ENCODE measurements at regions not wholly inside any gene's neighbourhood (a gene's known extent, or its start where the extent isn't known, plus 50 kb on each side); places are given as distances from the start of the nearest gene placed in this dataset.

- no peaks in the 10 kb centered on the region for H3K9me3 ChIP-seq (ENCODE audit: control insufficient read depth in 1 of 2, low read length in 2 of 2)
- H3K27ac ChIP-seq (ENCODE audit: low read length): no peak overlapping the region
- no peak overlapping the region for H3K4me3 ChIP-seq (ENCODE audit: low read depth in 1 of 2, low read length in 2 of 2)
- H3K36me3 ChIP-seq (ENCODE audit: control insufficient read depth in 1 of 2, insufficient read depth in 2 of 2, low read length in 2 of 2): no peaks in the 10 kb centered on the region
- no peaks in the 10 kb centered on the region for H3K4me1 ChIP-seq (ENCODE audit: control insufficient read depth in 1 of 2, insufficient read depth in 2 of 2, low read length in 2 of 2)
- no peaks in the 10 kb centered on the region for H3K27me3 ChIP-seq (ENCODE audit: low read depth, low read length)
These were observed 247.9 kb upstream of the KIRREL3 start for GRCh38 chr11:127248476-127248875.

- Histone ChIP-seq H3K4me1 (ENCODE audit: control insufficient read depth in 1 of 2, insufficient read depth in 2 of 2, low read length in 2 of 2) (no peaks in the 10 kb centered on the region), H3K27me3 (ENCODE audit: low read depth, low read length) (no peaks in the 10 kb centered on the region), H3K36me3 (ENCODE audit: control insufficient read depth in 1 of 2, insufficient read depth in 2 of 2, low read length in 2 of 2) (no peaks in the 10 kb centered on the region), H3K4me3 (ENCODE audit: low read depth in 1 of 2, low read length in 2 of 2) (no peak overlapping the region), H3K9me3 (ENCODE audit: control insufficient read depth in 1 of 2, low read length in 2 of 2) (no peaks in the 10 kb centered on the region), H3K27ac (ENCODE audit: low read length) (no peak overlapping the region)
These were observed 246.8 kb upstream of the KIRREL3 start for GRCh38 chr11:127247261-127247851.

- H3K9me3 ChIP-seq (ENCODE audit: control insufficient read depth in 1 of 2, low read length in 2 of 2): no peaks in the 10 kb centered on the region
- H3K4me3 ChIP-seq (ENCODE audit: low read depth in 1 of 2, low read length in 2 of 2): no peak overlapping the region
- no peaks in the 10 kb centered on the region for H3K4me1 ChIP-seq (ENCODE audit: control insufficient read depth in 1 of 2, insufficient read depth in 2 of 2, low read length in 2 of 2)
- H3K27ac ChIP-seq (ENCODE audit: low read length): no peak overlapping the region
- no peaks in the 10 kb centered on the region for H3K27me3 ChIP-seq (ENCODE audit: low read depth, low read length)
- H3K36me3 ChIP-seq (ENCODE audit: control insufficient read depth in 1 of 2, insufficient read depth in 2 of 2, low read length in 2 of 2): no peaks in the 10 kb centered on the region
These were observed 242.1 kb upstream of the KIRREL3 start for GRCh38 chr11:127242676-127243075.

GRCh38 chr11:127238321-127238720 is 237.8 kb upstream of the KIRREL3 start:
- Histone ChIP-seq H3K4me1 (ENCODE audit: control insufficient read depth in 1 of 2, insufficient read depth in 2 of 2, low read length in 2 of 2) (no peaks in the 10 kb centered on the region), H3K4me3 (ENCODE audit: low read depth in 1 of 2, low read length in 2 of 2) (no peak overlapping the region), H3K27me3 (ENCODE audit: low read depth, low read length) (no peaks in the 10 kb centered on the region), H3K9me3 (ENCODE audit: control insufficient read depth in 1 of 2, low read length in 2 of 2) (no peaks in the 10 kb centered on the region), H3K27ac (ENCODE audit: low read length) (no peak overlapping the region), H3K36me3 (ENCODE audit: control insufficient read depth in 1 of 2, insufficient read depth in 2 of 2, low read length in 2 of 2) (no peaks in the 10 kb centered on the region)

- Histone ChIP-seq H3K27me3 (ENCODE audit: low read depth, low read length) (no peaks in the 10 kb centered on the region), H3K27ac (ENCODE audit: low read length) (no peak overlapping the region), H3K36me3 (ENCODE audit: control insufficient read depth in 1 of 2, insufficient read depth in 2 of 2, low read length in 2 of 2) (no peaks in the 10 kb centered on the region), H3K4me3 (ENCODE audit: low read depth in 1 of 2, low read length in 2 of 2) (no peak overlapping the region), H3K4me1 (ENCODE audit: control insufficient read depth in 1 of 2, insufficient read depth in 2 of 2, low read length in 2 of 2) (no peaks in the 10 kb centered on the region), H3K9me3 (ENCODE audit: control insufficient read depth in 1 of 2, low read length in 2 of 2) (no peaks in the 10 kb centered on the region)
These were observed 236.2 kb upstream of the KIRREL3 start for GRCh38 chr11:127236776-127237175.

- Histone ChIP-seq H3K27ac (ENCODE audit: low read length) (no peak overlapping the region), H3K9me3 (ENCODE audit: control insufficient read depth in 1 of 2, low read length in 2 of 2) (no peaks in the 10 kb centered on the region), H3K4me1 (ENCODE audit: control insufficient read depth in 1 of 2, insufficient read depth in 2 of 2, low read length in 2 of 2) (no peaks in the 10 kb centered on the region), H3K36me3 (ENCODE audit: control insufficient read depth in 1 of 2, insufficient read depth in 2 of 2, low read length in 2 of 2) (no peaks in the 10 kb centered on the region), H3K4me3 (ENCODE audit: low read depth in 1 of 2, low read length in 2 of 2) (no peak overlapping the region), H3K27me3 (ENCODE audit: low read depth, low read length) (no peaks in the 10 kb centered on the region)
These were observed 233.4 kb upstream of the KIRREL3 start for GRCh38 chr11:127233998-127234397.

- H3K27me3 ChIP-seq (ENCODE audit: low read depth, low read length): no peaks in the 10 kb centered on the region
- H3K36me3 ChIP-seq (ENCODE audit: control insufficient read depth in 1 of 2, insufficient read depth in 2 of 2, low read length in 2 of 2): no peaks in the 10 kb centered on the region
These were observed 229.8 kb upstream of the KIRREL3 start for GRCh38 chr11:127230392-127230791.

GRCh38 chr11:127226949-127227348 is 226.4 kb upstream of the KIRREL3 start:
- Histone ChIP-seq H3K36me3 (ENCODE audit: control insufficient read depth in 1 of 2, insufficient read depth in 2 of 2, low read length in 2 of 2) (no peaks in the 10 kb centered on the region), H3K4me1 (ENCODE audit: control insufficient read depth in 1 of 2, insufficient read depth in 2 of 2, low read length in 2 of 2) (no peaks in the 10 kb centered on the region), H3K27me3 (ENCODE audit: low read depth, low read length) (no peaks in the 10 kb centered on the region), H3K9me3 (ENCODE audit: control insufficient read depth in 1 of 2, low read length in 2 of 2) (no peaks in the 10 kb centered on the region), H3K4me3 (ENCODE audit: low read depth in 1 of 2, low read length in 2 of 2) (no peak overlapping the region), H3K27ac (ENCODE audit: low read length) (no peak overlapping the region)

More at GRCh38 chr11:127230392-127230791, 229.8 kb upstream of the KIRREL3 start:
- Histone ChIP-seq H3K9me3 (ENCODE audit: control insufficient read depth in 1 of 2, low read length in 2 of 2) (no peaks in the 10 kb centered on the region), H3K4me1 (ENCODE audit: control insufficient read depth in 1 of 2, insufficient read depth in 2 of 2, low read length in 2 of 2) (no peaks in the 10 kb centered on the region), H3K4me3 (ENCODE audit: low read depth in 1 of 2, low read length in 2 of 2) (no peak overlapping the region), H3K27ac (ENCODE audit: low read length) (no peak overlapping the region)

- H3K27ac ChIP-seq (ENCODE audit: low read length): no peak overlapping the region
These were observed 225.8 kb upstream of the KIRREL3 start for GRCh38 chr11:127226380-127226779.

GRCh38 chr11:127225619-127226018 is 225.0 kb upstream of the KIRREL3 start:
- Histone ChIP-seq H3K4me1 (ENCODE audit: control insufficient read depth in 1 of 2, insufficient read depth in 2 of 2, low read length in 2 of 2) (no peaks in the 10 kb centered on the region), H3K27ac (ENCODE audit: low read length) (no peak overlapping the region), H3K9me3 (ENCODE audit: control insufficient read depth in 1 of 2, low read length in 2 of 2) (no peaks in the 10 kb centered on the region), H3K36me3 (ENCODE audit: control insufficient read depth in 1 of 2, insufficient read depth in 2 of 2, low read length in 2 of 2) (no peaks in the 10 kb centered on the region), H3K27me3 (ENCODE audit: low read depth, low read length) (no peaks in the 10 kb centered on the region), H3K4me3 (ENCODE audit: low read depth in 1 of 2, low read length in 2 of 2) (no peak overlapping the region)

More at GRCh38 chr11:127226380-127226779, 225.8 kb upstream of the KIRREL3 start:
- Histone ChIP-seq H3K4me3 (ENCODE audit: low read depth in 1 of 2, low read length in 2 of 2) (no peak overlapping the region), H3K9me3 (ENCODE audit: control insufficient read depth in 1 of 2, low read length in 2 of 2) (no peaks in the 10 kb centered on the region), H3K4me1 (ENCODE audit: control insufficient read depth in 1 of 2, insufficient read depth in 2 of 2, low read length in 2 of 2) (no peaks in the 10 kb centered on the region), H3K27me3 (ENCODE audit: low read depth, low read length) (no peaks in the 10 kb centered on the region), H3K36me3 (ENCODE audit: control insufficient read depth in 1 of 2, insufficient read depth in 2 of 2, low read length in 2 of 2) (no peaks in the 10 kb centered on the region)

GRCh38 chr11:127224276-127224675 is 223.7 kb upstream of the KIRREL3 start:
- Histone ChIP-seq H3K4me3 (ENCODE audit: low read depth in 1 of 2, low read length in 2 of 2) (no peak overlapping the region), H3K9me3 (ENCODE audit: control insufficient read depth in 1 of 2, low read length in 2 of 2) (no peaks in the 10 kb centered on the region), H3K4me1 (ENCODE audit: control insufficient read depth in 1 of 2, insufficient read depth in 2 of 2, low read length in 2 of 2) (no peaks in the 10 kb centered on the region), H3K27ac (ENCODE audit: low read length) (no peak overlapping the region), H3K36me3 (ENCODE audit: control insufficient read depth in 1 of 2, insufficient read depth in 2 of 2, low read length in 2 of 2) (no peaks in the 10 kb centered on the region), H3K27me3 (ENCODE audit: low read depth, low read length) (no peaks in the 10 kb centered on the region)

- no peaks in the 10 kb centered on the region for H3K9me3 ChIP-seq (ENCODE audit: control insufficient read depth in 1 of 2, low read length in 2 of 2)
- H3K4me1 ChIP-seq (ENCODE audit: control insufficient read depth in 1 of 2, insufficient read depth in 2 of 2, low read length in 2 of 2): no peaks in the 10 kb centered on the region
- H3K4me3 ChIP-seq (ENCODE audit: low read depth in 1 of 2, low read length in 2 of 2): no peak overlapping the region
- no peaks in the 10 kb centered on the region for H3K36me3 ChIP-seq (ENCODE audit: control insufficient read depth in 1 of 2, insufficient read depth in 2 of 2, low read length in 2 of 2)
- no peak overlapping the region for H3K27ac ChIP-seq (ENCODE audit: low read length)
- H3K27me3 ChIP-seq (ENCODE audit: low read depth, low read length): no peaks in the 10 kb centered on the region
These were observed 223.1 kb upstream of the KIRREL3 start for GRCh38 chr11:127223633-127224032.
